ENCODE measurements at regions not wholly inside any gene's neighbourhood (a gene's known extent, or its start where the extent isn't known, plus 50 kb on each side); places are given as distances from the start of the nearest gene placed in this dataset.

DNA sequence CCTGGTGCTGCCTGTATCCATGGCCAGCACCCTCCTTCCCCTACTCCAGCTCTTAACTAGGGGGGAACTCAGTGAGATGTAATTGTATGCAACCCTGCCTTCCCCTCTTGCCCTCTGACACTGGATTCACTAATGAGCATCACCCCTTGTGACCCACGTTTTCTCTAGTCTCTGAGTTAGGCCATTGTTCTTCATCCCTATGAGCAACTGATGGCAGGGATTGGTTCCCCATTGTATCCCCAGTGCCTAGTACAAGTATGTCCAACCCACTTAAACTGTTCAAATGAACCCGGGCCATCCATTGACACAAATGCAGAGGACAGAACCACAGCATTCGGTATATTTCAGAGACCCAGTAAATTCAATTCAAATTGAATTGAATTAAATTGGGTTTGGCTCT, 77.6 kb upstream of the ASTN2 start:
- FAIRE-seq (no peak), DNase-seq (ENCODE audit: extremely low spot score, insufficient read length, low read depth) (no peak)

DNA sequence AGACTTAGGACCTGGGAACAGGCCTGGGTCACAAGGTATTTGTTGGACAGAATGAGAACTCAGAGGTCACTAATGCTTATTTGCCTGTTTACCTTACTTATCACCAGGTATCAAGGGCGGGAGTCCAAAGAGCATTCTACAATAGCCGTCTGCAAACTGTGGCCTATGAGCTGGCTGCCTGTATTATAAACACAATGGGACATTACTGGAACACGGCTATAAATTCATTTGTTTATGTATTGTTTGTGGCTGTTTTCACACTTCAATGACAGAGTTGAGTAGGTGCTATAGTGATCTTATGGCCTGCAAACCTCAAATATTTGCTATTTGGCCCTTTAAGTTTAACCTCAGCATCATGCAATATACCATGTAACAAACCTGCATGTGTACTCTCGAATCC, 76.6 kb upstream of the ASTN2 start:
- no peak for FAIRE-seq
- DNase-seq (ENCODE audit: extremely low spot score, insufficient read length, low read depth): no peak

DNA sequence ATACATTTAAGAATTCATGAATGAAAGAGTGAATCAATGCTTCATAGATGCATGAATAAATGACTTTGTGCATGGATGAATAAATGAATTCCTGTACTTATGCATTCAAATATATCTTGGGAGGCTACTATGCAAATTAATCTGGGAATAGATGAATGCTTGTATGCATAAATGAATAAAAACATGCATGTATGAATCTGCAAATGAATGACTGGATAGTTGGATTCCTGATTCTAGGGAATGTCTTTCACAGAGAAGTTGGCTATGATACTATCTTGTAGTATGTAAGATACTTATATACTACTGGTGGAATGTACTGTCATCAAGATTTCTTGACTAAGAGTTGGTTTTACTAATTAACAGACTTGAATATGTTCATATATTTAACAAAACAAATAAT, 75.3 kb upstream of the ASTN2 start:
- no peak for DNase-seq (ENCODE audit: extremely low spot score, insufficient read length, low read depth)
- FAIRE-seq: no peak

DNA sequence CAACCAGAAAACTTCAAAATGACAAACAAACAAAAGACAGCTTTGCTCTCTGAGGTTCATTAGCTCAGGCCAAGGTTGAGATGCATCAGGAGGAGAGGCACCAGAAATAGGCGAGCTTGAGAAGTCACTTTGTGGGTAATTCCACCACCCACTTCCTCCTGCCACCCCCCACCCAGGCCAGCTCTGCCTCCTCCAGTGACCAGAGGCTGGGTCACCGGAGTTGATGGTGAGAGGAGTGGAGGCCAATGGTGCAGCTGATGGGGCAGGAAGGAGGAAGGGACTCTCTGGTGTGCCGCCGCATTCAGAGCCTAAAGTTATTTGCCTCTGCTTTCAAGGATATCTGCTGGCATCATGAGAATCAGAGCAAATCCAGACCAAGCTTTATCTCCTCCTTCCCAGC, 73.8 kb upstream of the ASTN2 start:
- FAIRE-seq (no peak), DNase-seq (ENCODE audit: extremely low spot score, insufficient read length, low read depth) (no peak)

DNA sequence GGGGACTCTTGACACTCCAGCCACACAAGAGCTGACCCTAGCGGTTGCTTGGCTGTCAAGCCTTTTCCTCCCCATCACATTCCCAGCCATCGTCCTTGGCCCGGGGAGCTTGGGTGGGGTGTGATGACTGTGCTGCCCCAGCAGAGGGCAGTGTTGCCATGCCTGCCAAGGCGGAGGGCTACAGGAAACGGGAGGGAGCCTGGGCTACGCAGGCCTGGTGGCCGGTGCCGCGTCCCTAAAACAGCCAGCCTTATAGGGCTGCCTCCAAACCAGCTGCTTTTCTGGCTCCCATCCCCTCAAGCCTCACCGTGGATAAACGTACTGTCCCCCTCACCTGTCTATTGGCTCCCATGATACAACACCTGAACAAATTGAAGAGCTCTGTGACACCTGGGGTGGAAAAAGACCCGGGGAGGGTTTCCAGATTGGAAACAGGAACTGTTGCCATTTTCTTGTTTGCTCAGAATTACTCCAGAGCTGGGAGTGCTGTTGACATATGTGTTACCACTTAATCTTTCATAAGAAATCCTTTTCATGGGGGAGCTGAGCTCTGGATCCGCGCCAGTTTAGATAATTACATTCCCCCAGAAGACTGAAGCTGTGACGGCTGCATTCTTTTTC, 72.8 kb upstream of the ASTN2 start:
- FAIRE-seq: peak; percentile 79
- peak; percentile 52 for DNase-seq (ENCODE audit: extremely low spot score, insufficient read length, low read depth)

DNA sequence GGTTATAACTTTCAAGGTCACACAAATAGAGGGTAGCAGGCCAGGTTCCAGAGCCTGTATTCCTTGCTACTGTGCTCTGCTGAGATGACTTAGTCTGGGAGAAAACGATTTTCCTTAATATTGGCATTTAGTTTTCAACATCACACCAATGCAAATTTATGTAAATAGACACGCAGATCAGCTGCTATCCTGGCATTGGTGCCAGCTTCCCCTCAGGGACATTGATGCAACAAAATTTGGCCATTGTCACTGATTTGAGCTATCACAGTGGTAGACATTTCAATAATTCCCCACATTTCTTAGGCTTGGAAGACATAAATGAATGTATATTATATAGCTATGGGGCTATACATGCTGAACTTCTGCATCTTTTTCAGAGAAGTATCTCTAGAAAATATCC, 71.6 kb upstream of the ASTN2 start:
- DNase-seq (ENCODE audit: extremely low spot score, insufficient read length, low read depth) (no peak), FAIRE-seq (no peak)

DNA sequence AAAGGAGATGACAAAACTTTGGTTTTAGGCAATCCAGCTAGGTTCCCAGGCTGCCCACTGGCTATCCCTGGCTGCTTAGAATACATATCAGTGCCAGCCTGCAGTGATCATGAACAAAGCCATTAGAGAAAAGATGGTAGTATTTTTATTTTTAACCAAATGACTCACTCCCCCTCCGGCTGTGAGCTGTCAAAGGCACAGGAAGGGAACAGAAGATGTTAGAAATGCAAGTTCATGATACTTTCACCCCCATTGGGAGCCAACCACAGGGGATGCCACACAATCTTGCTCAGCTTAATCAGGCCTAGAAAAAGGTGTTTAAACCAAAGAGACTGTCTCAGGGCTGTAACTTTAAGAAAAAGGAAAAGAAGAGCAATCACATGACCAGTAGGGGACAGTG, 70.3 kb upstream of the ASTN2 start:
- FAIRE-seq: no peak
- DNase-seq (ENCODE audit: extremely low spot score, insufficient read length, low read depth): no peak

DNA sequence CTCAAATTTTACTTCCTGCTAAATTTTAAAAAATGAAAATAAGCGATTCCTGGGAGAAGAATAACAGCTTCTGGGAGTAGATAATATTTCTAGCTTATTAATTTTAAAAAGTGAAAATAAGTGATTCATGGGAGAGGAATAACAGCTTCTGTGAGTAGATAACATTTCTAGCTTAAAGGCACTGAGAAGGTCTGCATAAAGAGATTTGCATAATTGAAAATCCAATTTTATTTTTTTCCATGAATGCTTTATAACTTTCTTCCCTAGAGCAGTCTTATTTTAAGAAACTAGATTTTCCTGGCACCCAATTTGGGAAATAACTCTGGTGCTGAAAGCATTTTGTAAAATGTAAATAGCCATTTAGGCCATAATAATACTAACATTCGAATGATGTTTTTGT, 65.9 kb upstream of the ASTN2 start:
- DNase-seq (ENCODE audit: extremely low spot score, insufficient read length, low read depth): no peak
- no peak for FAIRE-seq

DNA sequence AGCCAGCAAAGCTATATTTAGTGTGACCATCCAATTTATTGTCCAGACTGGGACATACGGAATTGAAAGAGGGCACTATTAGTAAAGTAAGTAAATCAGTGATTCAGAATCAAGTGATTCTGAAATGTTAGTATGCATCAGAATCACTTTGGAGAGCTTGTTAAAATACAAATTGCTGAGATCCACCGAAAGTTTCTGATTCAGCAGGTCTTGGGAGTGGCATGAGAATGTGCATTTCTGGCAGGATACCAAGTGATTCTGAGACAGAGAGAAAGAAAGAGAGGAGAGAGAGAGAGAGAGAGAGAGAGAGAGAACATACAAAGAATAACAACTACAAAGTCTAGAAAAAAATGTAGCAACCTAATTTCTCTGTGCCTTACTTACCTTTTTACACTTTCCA, 65.4 kb upstream of the ASTN2 start:
- FAIRE-seq (no peak), DNase-seq (ENCODE audit: extremely low spot score, insufficient read length, low read depth) (no peak)

DNA sequence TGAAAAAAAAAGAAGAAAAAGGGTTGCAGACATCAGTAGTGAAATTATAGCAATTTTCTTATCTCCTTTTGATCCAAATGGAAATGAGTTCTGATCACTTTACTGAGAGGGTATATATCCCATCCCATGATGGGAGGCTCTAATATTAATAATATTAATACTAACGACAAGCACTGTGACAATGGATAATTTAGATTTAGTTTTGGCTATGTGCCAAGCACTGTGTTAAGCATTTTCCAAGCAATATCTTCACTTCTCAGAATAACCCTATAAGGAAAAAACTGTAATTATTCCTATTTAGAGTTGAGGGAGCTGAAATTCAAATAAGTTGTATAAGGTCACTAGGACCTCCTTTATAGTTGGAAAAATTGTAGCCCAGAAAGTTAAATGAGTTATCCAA, 58.4 kb upstream of the ASTN2 start:
- FAIRE-seq (no peak), DNase-seq (ENCODE audit: extremely low spot score, insufficient read length, low read depth) (no peak)

DNA sequence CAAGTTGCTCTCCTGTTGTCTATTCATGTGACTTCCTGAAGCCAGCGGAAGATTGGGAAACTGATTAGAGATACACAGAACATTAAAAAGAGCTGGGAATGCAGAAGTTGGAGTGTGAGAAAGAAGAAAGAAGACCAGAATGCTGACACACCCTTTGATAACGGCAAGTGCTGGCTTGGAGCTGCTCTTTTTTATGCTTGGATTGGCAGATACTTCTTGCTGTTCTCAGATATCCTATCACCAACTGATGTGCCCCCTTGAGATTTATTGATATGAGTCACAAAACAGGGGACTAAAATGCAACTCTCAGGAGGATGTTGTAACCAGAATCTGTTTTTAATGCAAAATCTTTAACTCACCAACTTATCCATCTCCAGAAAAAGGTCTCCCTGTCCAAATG, 56.0 kb upstream of the ASTN2 start:
- DNase-seq (ENCODE audit: extremely low spot score, insufficient read length, low read depth): no peak
- no peak for FAIRE-seq

DNA sequence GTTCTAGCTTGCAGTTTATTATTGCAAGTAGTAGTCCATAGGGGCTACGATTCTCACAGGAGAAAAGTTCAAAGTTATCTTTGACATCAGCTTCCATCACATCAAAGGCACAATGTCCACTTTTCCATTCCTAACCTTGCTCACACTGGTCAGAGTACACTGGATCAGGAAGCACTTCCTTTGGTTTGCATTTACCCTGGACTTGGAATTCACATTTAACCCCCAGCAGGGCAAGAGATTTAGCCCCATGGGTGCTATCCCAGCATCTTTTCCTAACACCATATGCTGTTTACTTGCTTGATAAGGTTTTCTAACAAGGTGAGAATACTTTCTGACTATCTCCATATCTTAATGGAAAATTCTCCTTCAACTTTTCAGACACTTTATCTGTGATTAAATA, 55.6 kb upstream of the ASTN2 start:
- FAIRE-seq: no peak
- DNase-seq (ENCODE audit: extremely low spot score, insufficient read length, low read depth): no peak

DNA sequence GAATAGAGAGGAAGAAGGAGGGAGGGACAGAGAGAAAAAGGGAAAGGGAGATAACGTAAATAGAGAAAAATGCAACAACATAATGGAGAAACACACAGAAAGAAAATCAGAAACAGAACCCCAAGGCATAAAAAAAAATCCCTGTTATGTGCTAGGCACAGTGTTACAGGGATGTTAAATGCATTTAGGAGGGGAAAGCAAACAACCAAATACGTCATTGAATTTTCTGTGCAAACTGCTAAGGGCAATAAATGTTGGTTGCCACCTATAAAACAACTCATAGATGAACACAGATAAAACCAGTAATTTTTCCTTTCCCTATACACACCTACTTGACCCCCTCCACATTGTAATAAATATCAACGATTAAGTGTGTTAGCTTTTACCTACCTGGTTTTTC, 51.3 kb upstream of the ASTN2 start:
- FAIRE-seq: no peak
- no peak for DNase-seq (ENCODE audit: extremely low spot score, insufficient read length, low read depth)

DNA sequence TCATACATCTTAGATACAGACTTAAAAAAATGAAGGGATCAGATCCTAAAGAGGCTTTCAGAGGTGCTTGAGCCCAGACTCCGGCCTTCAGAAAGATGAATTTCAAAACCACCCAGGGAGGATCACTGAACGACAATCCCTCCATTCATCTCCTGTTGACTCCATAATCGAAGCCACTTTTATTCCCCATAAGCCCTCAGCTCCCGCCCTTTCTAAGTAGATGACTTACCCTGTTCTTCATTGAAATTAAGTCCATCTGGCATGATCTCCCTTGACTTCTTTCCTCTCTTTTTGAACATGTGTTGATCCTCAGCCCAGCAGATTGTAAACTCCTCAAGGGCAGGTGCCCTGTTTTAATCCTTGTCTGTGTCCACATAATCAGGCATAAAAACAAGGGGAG, 50.8 kb upstream of the ASTN2 start:
- FAIRE-seq (no peak), DNase-seq (ENCODE audit: extremely low spot score, insufficient read length, low read depth) (no peak)

DNA sequence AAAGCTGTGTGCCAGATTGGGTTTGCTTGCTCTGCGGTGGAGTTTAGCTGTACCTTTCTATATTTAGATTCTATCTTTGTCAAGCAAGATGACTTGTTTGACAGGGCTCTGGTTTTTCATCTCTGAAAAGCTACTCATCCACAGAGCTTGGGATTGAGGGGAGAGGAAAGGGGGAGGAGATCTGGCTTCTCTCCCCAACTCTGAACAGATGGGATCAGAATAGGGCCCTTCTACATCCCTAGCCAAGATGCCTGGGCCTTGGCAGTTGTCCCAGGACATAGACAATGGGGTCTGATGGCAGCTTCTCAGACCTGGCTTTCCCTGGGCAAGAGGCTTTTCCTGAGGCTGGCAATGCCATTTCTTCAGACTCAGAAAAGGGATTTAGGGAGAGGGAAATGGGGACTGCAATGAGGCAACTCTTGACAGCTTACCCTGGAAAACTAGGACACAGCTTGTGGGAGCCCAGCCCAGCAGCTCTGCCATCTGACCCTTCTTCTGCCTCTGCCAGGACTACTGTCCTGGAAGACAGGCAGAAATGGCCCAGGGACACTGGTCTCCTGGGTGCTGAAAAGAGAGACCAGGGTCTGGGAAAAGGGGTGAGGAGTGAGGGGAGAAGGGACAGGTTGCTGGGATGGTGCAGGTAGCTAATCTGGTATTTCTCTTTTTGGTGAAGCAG, 50.2 kb upstream of the ASTN2 start:
- DNase-seq (ENCODE audit: extremely low spot score, insufficient read length, low read depth): no peak
- FAIRE-seq: no peak

Measured in GM18507 (cell line).